NCI-H460 (cell line): ENCODE measurements at regions not wholly inside any gene's neighbourhood (a gene's known extent, or its start where the extent isn't known, plus 50 kb on each side); places are given as distances from the start of the nearest gene placed in this dataset.

Source experiments
- DNase-seq: peaks from one replicate; pipeline ENCODE4 v3.0.0-alpha.2; 2016; ENCODE audit warnings: low read depth; ENCODE audit errors: extremely low read depth
- small RNA-seq, 2 experiments: library from RNA; depleted of rRNA; stranded (forward); fragments of <200 nt; gene quantifications; one replicate each; pipeline ENCODE3, GENCODE V24; 2014

GRCh38 chr2:216745453-216745852 lies 50.1 kb upstream of the IGFBP5 start:
- no peak for DNase-seq

Small RNA genes in the stretch of these regions (small RNA-seq; reads per million reads assigned to genes)
- gene RNA5SP120: 0 reads per million in 2 experiments
